RPMI7951 (cell line): ENCODE measurements at regions not wholly inside any gene's neighbourhood (a gene's known extent, or its start where the extent isn't known, plus 50 kb on each side); places are given as distances from the start of the nearest gene placed in this dataset.

Source experiments
- DNase-seq: peaks from one replicate; pipeline ENCODE4 v3.0.0-alpha.2; 2012; ENCODE audit warnings: low read depth

GRCh38 chr11:128040603-128041002 lies 546.8 kb downstream of the ETS1 start:
- peak; percentile 50 for DNase-seq

DNA sequence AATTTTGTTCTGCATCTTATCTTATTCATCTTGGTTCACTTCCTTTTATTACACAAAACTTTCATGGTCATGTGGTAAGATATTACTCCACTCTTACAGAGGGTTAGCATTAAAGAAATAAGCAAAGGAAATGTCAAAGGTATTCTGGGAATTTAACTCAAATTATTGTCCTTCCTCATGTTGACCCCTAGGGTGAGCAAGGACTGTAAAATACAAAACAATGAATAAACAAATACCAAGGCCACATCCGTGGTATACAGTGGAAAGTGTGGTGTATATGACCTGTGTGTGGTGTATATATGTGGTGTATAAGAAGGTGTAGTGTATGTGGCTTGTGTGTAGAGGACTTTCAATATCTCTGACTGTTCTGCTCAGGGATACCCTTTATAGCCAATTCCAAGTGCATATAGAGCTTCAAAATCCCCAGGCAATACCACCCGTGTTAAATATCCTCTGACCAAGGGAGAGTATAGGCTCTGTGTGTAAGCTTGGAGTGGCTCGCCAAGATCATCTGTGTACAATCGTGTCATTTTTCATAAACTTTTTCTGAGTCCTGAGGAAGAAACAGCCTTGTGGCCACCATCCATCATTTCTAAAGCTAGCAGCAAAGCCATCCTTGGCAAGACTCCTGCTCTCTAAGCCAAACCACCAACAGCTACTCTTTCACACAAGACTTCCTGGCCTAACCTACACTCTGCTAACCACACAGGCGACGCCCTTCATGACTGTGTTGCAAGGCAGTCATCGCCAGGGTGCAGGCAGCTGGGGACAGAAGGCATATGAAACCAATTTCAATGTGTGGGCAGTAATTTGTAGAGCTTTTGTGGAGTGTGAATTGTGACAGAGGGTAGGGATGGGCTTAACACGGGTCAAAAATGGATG lies 548.0 kb downstream of the ETS1 start:
- peak; percentile 98 for DNase-seq

GRCh38 chr11:128036556-128037093 lies 550.7 kb downstream of the ETS1 start:
- peak; percentile 75 for DNase-seq

- DNase-seq, result no peak
These were observed 551.4 kb downstream of the ETS1 start for GRCh38 chr11:128036006-128036405.

- peak; percentile 73 for DNase-seq
These were observed 555.7 kb downstream of the ETS1 start for GRCh38 chr11:128031538-128032134.

DNA sequence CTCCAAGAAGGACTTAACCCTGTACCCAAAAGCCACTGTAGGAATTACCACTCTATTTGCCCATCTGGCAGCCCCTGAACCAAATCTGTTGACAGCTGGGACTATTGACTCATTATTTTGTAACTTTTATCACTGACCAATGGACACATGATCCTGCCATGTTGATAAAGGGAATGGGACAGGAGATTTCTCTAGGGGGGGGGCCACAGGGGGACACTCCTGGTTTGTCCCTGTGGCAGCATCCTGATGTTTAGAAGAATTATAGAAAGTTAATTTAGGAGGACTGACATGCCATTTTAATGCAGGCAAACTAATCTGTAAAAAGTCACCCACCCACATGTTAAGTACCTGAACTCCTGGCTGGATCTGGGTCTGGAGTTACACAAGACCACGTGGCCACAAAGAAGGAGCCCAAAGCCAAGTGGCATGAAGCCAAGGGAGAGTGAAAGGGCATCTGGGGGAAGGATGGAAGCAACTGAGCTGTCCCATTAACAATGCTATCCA lies 558.1 kb downstream of the ETS1 start:
- DNase-seq, result peak; percentile 69

DNA sequence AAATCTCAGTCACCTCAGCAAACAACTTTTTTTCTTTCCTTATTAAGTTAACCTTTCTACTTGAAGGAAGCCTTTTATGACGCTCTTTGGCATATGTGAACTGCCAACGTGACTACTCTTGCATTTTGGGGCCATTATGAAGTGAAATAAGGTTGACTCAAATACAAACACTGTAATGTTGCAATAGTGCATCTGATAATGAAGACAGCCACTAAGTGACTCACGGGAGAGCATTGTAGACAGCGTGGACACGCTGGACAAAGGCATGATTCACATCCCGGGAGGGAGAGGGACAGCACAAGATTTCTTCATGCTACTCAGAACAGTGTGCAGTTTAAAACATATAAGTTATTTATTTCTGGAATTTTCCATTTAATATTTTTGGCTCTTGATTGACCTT lies 560.8 kb downstream of the ETS1 start:
- DNase-seq, result peak; percentile 95

DNA sequence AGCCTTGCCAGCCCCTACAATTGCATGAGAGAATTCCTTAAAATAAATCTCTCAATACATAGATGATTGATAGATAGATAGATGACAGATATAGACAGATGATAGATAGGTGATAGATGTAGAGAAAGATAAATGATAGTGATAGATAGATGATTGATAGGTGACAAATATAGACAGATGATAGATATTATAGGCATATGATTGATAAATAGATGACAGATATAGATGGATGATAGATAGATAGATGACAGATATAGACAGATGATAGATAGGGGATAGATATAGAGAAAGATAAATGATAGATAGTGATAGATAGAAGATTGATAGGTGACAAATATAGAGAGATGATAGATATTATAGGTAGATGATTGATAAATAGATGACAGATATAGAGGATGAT lies 564.6 kb downstream of the ETS1 start:
- no peak for DNase-seq

DNA sequence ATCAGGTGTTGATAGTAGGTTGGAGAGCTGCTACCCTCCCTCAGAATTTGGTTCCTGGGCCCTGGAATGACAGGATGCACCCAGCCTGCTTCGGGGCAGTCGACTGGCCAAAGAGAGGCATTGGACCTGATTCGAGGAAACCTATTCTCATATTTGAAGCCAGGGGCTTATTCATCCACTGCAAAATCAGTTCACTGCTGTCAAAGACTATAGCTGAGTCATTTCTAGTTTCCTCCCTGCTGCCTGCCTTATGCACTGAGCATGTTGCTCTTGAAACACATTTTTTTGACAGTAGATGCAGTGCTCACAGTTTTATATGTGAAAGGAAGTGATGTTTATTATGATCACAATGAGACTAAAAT lies 565.4 kb downstream of the ETS1 start:
- DNase-seq, result peak; percentile 61

DNA sequence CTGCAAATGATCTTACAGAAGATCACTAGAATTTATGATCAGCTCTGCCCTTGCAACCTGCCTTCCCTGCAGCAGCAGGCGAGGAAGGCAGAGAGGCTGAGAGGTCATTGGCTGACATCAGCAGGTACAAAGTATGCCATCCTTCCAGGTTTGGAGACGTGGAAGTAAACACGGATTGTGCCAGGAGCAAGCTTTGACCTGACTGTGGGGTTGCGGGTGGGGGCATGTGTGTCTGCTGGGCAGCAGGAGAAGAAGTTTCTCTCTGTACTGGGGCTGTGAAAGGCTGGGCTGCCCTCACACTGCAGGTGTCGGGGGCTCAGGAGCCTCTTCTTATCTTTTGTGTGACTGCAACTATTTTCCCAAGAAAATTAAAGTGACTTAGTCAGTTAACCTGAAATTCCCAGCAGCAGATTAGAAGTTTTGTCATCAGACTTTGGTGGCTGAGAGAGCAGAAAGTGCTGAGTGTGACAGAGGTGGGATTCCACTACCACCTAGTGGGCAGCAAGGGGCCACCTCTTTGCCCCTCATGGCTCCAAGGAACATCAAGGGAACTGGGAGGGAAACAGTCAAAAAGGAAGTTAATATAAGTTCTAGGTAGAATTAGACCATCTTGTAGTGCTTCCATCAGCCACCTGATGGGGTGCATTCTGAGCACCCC lies 565.9 kb downstream of the ETS1 start:
- peak; percentile 40 for DNase-seq

- DNase-seq, result peak; percentile 47
These were observed 568.7 kb downstream of the ETS1 start for GRCh38 chr11:128018692-128019091.

- no peak for DNase-seq
These were observed 581.8 kb downstream of the ETS1 start for GRCh38 chr11:128005562-128005961.

- DNase-seq, result peak; percentile 37
These were observed 588.9 kb downstream of the ETS1 start for GRCh38 chr11:127998421-127998820.

DNA sequence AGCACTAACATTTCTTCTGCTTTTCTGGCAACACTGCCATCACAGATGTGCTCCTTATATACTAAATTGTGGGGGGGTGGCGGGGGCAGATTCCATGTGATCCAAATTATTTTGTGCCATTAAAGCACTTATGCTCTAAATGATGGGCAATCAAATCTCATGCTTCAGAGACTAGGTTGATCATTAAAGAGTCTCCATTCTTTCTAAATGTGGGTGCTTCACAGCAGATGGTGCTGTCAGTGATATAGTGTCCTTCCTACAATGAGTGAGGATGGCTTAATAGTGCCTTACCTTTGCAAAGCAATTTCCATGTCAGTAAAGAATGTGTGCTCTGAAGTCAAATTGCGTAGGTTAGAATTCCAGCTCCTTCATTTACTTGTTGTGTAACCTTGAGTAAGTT lies 589.8 kb downstream of the ETS1 start:
- DNase-seq, result no peak

- peak; percentile 47 for DNase-seq
These were observed 590.5 kb downstream of the ETS1 start for GRCh38 chr11:127996825-127997224.

GRCh38 chr11:127995921-127996320 lies 591.4 kb downstream of the ETS1 start:
- DNase-seq, result no peak

- peak; percentile 43 for DNase-seq
These were observed 592.6 kb downstream of the ETS1 start for GRCh38 chr11:127994736-127995135.

- DNase-seq, result peak; percentile 19
These were observed 593.6 kb downstream of the ETS1 start for GRCh38 chr11:127993788-127994187.

DNA sequence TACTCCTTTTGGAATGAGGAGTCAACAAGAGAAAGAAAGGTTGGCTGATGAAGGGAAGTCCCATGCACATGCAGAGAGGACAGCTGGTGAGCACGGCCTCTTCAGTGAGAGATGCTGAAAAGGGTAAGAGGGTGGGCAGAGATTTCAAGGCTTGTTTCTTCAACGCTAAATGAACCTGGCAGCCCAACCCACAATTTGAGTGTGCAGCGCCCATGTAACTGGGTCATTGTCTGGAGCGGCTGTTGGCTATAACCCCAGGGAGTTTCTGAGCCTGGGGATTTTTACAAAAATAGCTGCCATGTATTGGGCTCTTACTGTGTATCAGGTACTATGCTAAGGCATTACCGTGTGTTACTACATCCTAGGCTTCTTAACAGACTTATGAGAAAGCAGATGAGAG lies 594.1 kb downstream of the ETS1 start:
- DNase-seq, result no peak

- no peak for DNase-seq
These were observed 601.3 kb downstream of the ETS1 start for GRCh38 chr11:127986073-127986472.

GRCh38 chr11:127972816-127973215 lies 614.5 kb downstream of the ETS1 start:
- DNase-seq, result no peak

DNA sequence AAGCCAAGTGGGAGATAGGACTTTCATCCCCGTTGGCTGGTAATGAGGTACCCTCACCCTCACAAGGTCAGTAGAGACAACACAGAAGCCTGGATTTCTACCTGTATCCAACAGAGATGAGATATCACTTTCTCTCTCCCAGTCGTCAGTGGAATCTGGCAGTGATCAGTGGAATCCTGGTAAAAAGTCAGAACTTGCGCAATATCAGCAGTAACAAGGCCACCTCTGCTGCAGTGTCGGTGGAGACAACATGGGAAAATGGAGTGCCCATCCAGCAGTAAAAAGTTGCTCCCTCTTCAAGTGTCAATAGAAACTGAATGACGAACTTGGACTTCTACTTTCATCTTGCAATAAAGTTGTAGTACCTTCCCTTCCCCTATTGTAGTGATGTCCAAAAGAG lies 615.9 kb downstream of the ETS1 start:
- no peak for DNase-seq
